ENCODE measurements at regions not wholly inside any gene's neighbourhood (a gene's known extent, or its start where the extent isn't known, plus 50 kb on each side); places are given as distances from the start of the nearest gene placed in this dataset.

DNA sequence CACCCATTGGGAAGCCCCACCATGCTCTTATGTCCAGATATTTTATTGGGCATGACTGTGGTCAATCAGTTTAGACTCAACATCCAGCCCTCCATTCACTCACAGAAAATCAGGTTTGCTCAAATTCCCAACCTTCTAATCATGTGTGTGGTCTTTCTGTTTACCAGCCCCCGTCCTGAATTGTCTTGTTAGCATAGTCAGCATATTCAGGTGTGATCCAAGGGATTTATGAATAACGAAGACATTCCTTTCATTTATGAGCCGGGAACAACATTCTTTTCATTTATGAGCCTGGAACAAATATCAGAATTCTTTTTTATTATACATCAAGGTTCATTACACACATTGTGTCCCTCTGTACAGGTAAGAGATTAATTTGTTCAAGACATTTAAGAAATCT, 376.3 kb upstream of the POM121L12 start:
- H3K36me3 ChIP-seq (ENCODE audit: control insufficient read depth, insufficient read depth, low read length) = no peaks in the 10 kb centered on the region
- in situ Hi-C loops (cut with MboI; ENCODE audit: low sequenced_read_pairs) = no loop called here
- no peak overlapping the region for H2AK5ac ChIP-seq (ENCODE audit: low read depth, low read length)
- H3K4me1 ChIP-seq (ENCODE audit: control insufficient read depth, insufficient read depth, low read length) = no peaks in the 10 kb centered on the region
- H2BK120ac ChIP-seq (ENCODE audit: low read depth, low read length) = no peak overlapping the region
- H3K4me3 ChIP-seq (ENCODE audit: insufficient read depth, low read depth, low read length) = no peak overlapping the region
- H2AK9ac ChIP-seq (replicated peaks; ENCODE audit: low read depth, low read length, poor library complexity) = no peak overlapping the region
- H3K27ac ChIP-seq (ENCODE audit: insufficient read depth, low read length) = no peak overlapping the region
- H3K56ac ChIP-seq (ENCODE audit: extremely low read depth, insufficient read depth, low read length) = no peak overlapping the region; the same call in 1 of the 2 replicates
- no peak overlapping the region for H3K4me2 ChIP-seq (ENCODE audit: low read depth, low read length)
- H2AFZ ChIP-seq (replicated peaks; ENCODE audit: low read length, poor library complexity) = no peak overlapping the region
- no CpG with 5 or more reads among the region's 3 CpGs for WGBS, 2 experiments (ENCODE audit: extremely low coverage in 2 of 2, insufficient read length in 1 of 2)
- no peak overlapping the region for H3K9ac ChIP-seq (ENCODE audit: low read depth, low read length)
- BruUV-seq (replicated peaks) = no TSS peak
- H3K14ac ChIP-seq (replicated peaks; ENCODE audit: low read depth, low read length) = no peak overlapping the region
- no peaks in the 10 kb centered on the region for H4K20me1 ChIP-seq (ENCODE audit: insufficient read depth, low read length)
- DNase-seq (no peak), ATAC-seq (ENCODE audit: low read depth) (no peak)
- H2BK20ac ChIP-seq (ENCODE audit: low read depth, low read length) = no peak overlapping the region
- H4K5ac ChIP-seq (ENCODE audit: low read depth, low read length) = no peak overlapping the region
- H3K79me1 ChIP-seq (ENCODE audit: low read depth in 1 of 2, low read length in 2 of 2) = no peaks in the 10 kb centered on the region
- no peak overlapping the region for H3K18ac ChIP-seq (ENCODE audit: low read depth, low read length)
- TF ChIP-seq POLR2A (IDR thresholded peaks at IDR 0.05; ENCODE audit: low read depth, low read length) (no peak), FOS (IDR thresholded peaks at IDR 0.05; ENCODE audit: low read depth, low read length) (no peak), RFX5 (IDR thresholded peaks at IDR 0.05; ENCODE audit: low read depth, low read length) (no peak), MXI1 (IDR thresholded peaks at IDR 0.05; ENCODE audit: borderline replicate concordance, low read depth, low read length) (no peak), RCOR1 (IDR thresholded peaks at IDR 0.05; ENCODE audit: insufficient replicate concordance, low read length) (no peak), SMC3 (IDR thresholded peaks at IDR 0.05; ENCODE audit: low read depth, low read length) (no peak), CEBPB (IDR thresholded peaks at IDR 0.05; ENCODE audit: low read depth, low read length) (no peak), CHD1 (IDR thresholded peaks at IDR 0.05; ENCODE audit: low read depth, low read length) (no peak), BHLHE40 (IDR thresholded peaks at IDR 0.05; ENCODE audit: low read depth, low read length) (no peak), MAZ (IDR thresholded peaks at IDR 0.05; ENCODE audit: borderline replicate concordance, low read depth, low read length) (no peak), RAD21 (IDR thresholded peaks at IDR 0.05; ENCODE audit: low read length) (no peak), NFE2L2 (IDR thresholded peaks at IDR 0.05; ENCODE audit: low read depth, low read length) (no peak)
- TF ChIP-seq, protein P1, sequence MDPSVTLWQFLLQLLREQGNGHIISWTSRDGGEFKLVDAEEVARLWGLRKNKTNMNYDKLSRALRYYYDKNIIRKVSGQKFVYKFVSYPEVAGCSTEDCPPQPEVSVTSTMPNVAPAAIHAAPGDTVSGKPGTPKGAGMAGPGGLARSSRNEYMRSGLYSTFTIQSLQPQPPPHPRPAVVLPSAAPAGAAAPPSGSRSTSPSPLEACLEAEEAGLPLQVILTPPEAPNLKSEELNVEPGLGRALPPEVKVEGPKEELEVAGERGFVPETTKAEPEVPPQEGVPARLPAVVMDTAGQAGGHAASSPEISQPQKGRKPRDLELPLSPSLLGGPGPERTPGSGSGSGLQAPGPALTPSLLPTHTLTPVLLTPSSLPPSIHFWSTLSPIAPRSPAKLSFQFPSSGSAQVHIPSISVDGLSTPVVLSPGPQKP (IDR thresholded peaks at IDR 0.05; ENCODE audit: borderline replicate concordance, low read depth, low read length) = no peak
- TF ChIP-seq, protein P2, sequence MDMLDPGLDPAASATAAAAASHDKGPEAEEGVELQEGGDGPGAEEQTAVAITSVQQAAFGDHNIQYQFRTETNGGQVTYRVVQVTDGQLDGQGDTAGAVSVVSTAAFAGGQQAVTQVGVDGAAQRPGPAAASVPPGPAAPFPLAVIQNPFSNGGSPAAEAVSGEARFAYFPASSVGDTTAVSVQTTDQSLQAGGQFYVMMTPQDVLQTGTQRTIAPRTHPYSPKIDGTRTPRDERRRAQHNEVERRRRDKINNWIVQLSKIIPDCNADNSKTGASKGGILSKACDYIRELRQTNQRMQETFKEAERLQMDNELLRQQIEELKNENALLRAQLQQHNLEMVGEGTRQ (IDR thresholded peaks at IDR 0.05; ENCODE audit: low read depth, low read length) = no peak
- TF ChIP-seq, protein P3, sequence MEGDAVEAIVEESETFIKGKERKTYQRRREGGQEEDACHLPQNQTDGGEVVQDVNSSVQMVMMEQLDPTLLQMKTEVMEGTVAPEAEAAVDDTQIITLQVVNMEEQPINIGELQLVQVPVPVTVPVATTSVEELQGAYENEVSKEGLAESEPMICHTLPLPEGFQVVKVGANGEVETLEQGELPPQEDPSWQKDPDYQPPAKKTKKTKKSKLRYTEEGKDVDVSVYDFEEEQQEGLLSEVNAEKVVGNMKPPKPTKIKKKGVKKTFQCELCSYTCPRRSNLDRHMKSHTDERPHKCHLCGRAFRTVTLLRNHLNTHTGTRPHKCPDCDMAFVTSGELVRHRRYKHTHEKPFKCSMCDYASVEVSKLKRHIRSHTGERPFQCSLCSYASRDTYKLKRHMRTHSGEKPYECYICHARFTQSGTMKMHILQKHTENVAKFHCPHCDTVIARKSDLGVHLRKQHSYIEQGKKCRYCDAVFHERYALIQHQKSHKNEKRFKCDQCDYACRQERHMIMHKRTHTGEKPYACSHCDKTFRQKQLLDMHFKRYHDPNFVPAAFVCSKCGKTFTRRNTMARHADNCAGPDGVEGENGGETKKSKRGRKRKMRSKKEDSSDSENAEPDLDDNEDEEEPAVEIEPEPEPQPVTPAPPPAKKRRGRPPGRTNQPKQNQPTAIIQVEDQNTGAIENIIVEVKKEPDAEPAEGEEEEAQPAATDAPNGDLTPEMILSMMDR (conservative IDR thresholded peaks at IDR 0.05; ENCODE audit: low read depth, low read length) = no peak
- no peak overlapping the region for H4K8ac ChIP-seq (ENCODE audit: low read depth in 2 of 2, low read length in 2 of 2)
- no peaks in the 10 kb centered on the region for H3K27me3 ChIP-seq (ENCODE audit: control insufficient read depth, insufficient read depth, low read length)
- H3K4ac ChIP-seq (ENCODE audit: low read depth, low read length) = no peak overlapping the region
- no peak overlapping the region for H2BK5ac ChIP-seq (ENCODE audit: low read depth, low read length, poor library complexity, severe bottlenecking)
- CTCF ChIA-PET = no interaction called here
- POLR2A ChIA-PET (ENCODE audit: unreplicated experiment) = no interaction called here
- H3K9me1 ChIP-seq (ENCODE audit: insufficient read depth, low read length) = no peaks in the 10 kb centered on the region
- H3K9me3 ChIP-seq (ENCODE audit: control insufficient read depth, insufficient read depth, low read length) = peaks cover 3% of the 10 kb centered on the region; the same call in 1 of the 2 replicates
- no peak overlapping the region for H4K91ac ChIP-seq (ENCODE audit: insufficient read depth, low read depth, low read length)
- no peak overlapping the region for H3K23ac ChIP-seq (ENCODE audit: low read depth, low read length)
- intact Hi-C loops (cut with micrococcal nuclease) = no loop called here
- no peak overlapping the region for H2BK15ac ChIP-seq (ENCODE audit: low read depth, low read length)
- dilution Hi-C loops (cut with HindIII; ENCODE audit: low sequenced_read_pairs, unreplicated experiment) = no loop called here
